H1 (cell line): ENCODE measurements at regions not wholly inside any gene's neighbourhood (a gene's known extent, or its start where the extent isn't known, plus 50 kb on each side); places are given as distances from the start of the nearest gene placed in this dataset.
A peak's percentile ranks its signal among the peaks of the same experiment; 100 is the strongest.

ENCODE experiments used
- CTCF ChIA-PET: fragments of 300-600 bp; sonication (Branson Sonifier 250); formaldehyde crosslinking; loops from one replicate; lab custom pipeline; 2021; ENCODE audit not compliant: partially characterized antibody; lab: Charles Lee
- POLR2A ChIA-PET: fragments of 300-600 bp; sonication (Branson Sonifier 250); formaldehyde crosslinking; loops from one replicate; lab custom pipeline; 2021; ENCODE audit warnings: inconsistent platforms; ENCODE audit not compliant: partially characterized antibody; lab: Charles Lee
- DNase-seq, 2 experiments: peaks; one replicate each; pipeline versions ENCODE4 v3.0.0 to v3.0.0-alpha.2; 2010 to 2022; ENCODE audit warnings: low spot score in 2 of 2, low read depth in 1 of 2, mixed read lengths in 1 of 2
- FAIRE-seq: peaks from 2 replicates; lab custom pipeline; 2011; peaks lifted over from hg19 to GRCh38; lab: Jason Lieb, UNC
- H2AFZ ChIP-seq: 2 replicates; pipeline ENCODE4 v1.8.1; 2012; ENCODE audit warnings: low read length, inconsistent platforms
- H2AK5ac ChIP-seq: 2 replicates; pipeline ENCODE4 v1.6.1; 2013; ENCODE audit warnings: low read depth, low read length
- H2BK120ac ChIP-seq: replicated peaks from 2 replicates; pipeline ENCODE3; 2013; ENCODE audit warnings: low read depth, low read length, inconsistent platforms
- H2BK12ac ChIP-seq: 2 replicates; pipeline ENCODE4 v1.6.1; 2013; ENCODE audit warnings: low read depth, low read length
- H2BK15ac ChIP-seq: 2 replicates; pipeline ENCODE4 v1.6.1; 2013; ENCODE audit warnings: low read length
- H2BK20ac ChIP-seq: 2 replicates; pipeline ENCODE4 v1.6.1; 2013; ENCODE audit warnings: low read length
- H2BK5ac ChIP-seq: 2 replicates; pipeline ENCODE4 v1.6.1; 2013; ENCODE audit warnings: low read depth, low read length
- H3K14ac ChIP-seq: 2 replicates; pipeline ENCODE4 v1.6.1; 2013; ENCODE audit warnings: inconsistent platforms; ENCODE audit not compliant: insufficient read length
- H3K18ac ChIP-seq: 2 replicates; pipeline ENCODE4 v1.6.1; 2013; ENCODE audit warnings: low read length; ENCODE audit errors: extremely low read depth
- H3K23ac ChIP-seq: 2 replicates; pipeline ENCODE4 v1.6.1; 2013; ENCODE audit warnings: inconsistent platforms; ENCODE audit not compliant: insufficient read length
- H3K23me2 ChIP-seq: 2 replicates; pipeline ENCODE4 v1.6.1; 2013; ENCODE audit warnings: low read depth, low read length
- H3K27ac ChIP-seq: 2 replicates; pipeline ENCODE4 v1.6.1; 2011; ENCODE audit warnings: low read depth, low read length, inconsistent platforms
- H3K27me3 ChIP-seq, 4 experiments: replicated peaks in 1 of 4; 1 replicate in 1 of 4; 2 replicates in 3 of 4; pipeline versions ENCODE4 v1.6.1 to v1.8.1; 2011 to 2013; ENCODE audit warnings: low read length in 3 of 4, mild to moderate bottlenecking in 3 of 4, inconsistent platforms in 2 of 4, mixed read lengths in 2 of 4, moderate library complexity in 1 of 4; ENCODE audit not compliant: control insufficient read depth in 3 of 4, insufficient read depth in 3 of 4; ENCODE audit errors: extremely low read depth in 1 of 4
- H3K36me3 ChIP-seq, 4 experiments: 2 replicates each; pipeline versions ENCODE4 v1.6.1 to v1.8.1; 2011 to 2013; ENCODE audit warnings: mild to moderate bottlenecking in 4 of 4, low read length in 3 of 4, moderate library complexity in 2 of 4, control low read depth in 1 of 4, inconsistent platforms in 1 of 4; ENCODE audit not compliant: insufficient read depth in 4 of 4, control insufficient read depth in 2 of 4
- H3K4ac ChIP-seq: replicated peaks from 2 replicates; pipeline ENCODE3; 2013; ENCODE audit warnings: low read length, low read depth, mixed read lengths, inconsistent platforms; ENCODE audit not compliant: insufficient read length
- H3K4me1 ChIP-seq, 4 experiments: replicated peaks in 1 of 4; 1 replicate in 1 of 4; 2 replicates in 3 of 4; pipeline versions ENCODE4 v1.6.1 to v1.8.1; 2011 to 2013; ENCODE audit warnings: low read length in 3 of 4, inconsistent platforms in 2 of 4, mixed read lengths in 1 of 4; ENCODE audit not compliant: insufficient read depth in 4 of 4, control insufficient read depth in 3 of 4
- H3K4me2 ChIP-seq, 2 experiments: 2 replicates each; pipeline versions ENCODE4 v1.6.1 to v1.8.1; 2011 to 2013; ENCODE audit warnings: low read depth in 2 of 2, low read length in 2 of 2, control low read depth in 1 of 2, inconsistent platforms in 1 of 2, mild to moderate bottlenecking in 1 of 2; ENCODE audit not compliant: insufficient read depth in 1 of 2
- H3K4me3 ChIP-seq, 4 experiments: fragments of 200-600, 300-600 bp in 1 of 4; sonication (generic), shearing (Covaris generic), sonication (Bioruptor Twin) in 1 of 4; 2 replicates each; pipeline versions ENCODE4 v1.5.1 to v1.8.1; 2011 to 2016; ENCODE audit warnings: low read length in 4 of 4, low read depth in 3 of 4, control low read depth in 2 of 4, inconsistent platforms in 2 of 4, mild to moderate bottlenecking in 2 of 4, mixed read lengths in 1 of 4, moderate library complexity in 1 of 4; ENCODE audit not compliant: insufficient read depth in 2 of 4; ENCODE audit errors: extremely low read depth in 1 of 4
- H3K56ac ChIP-seq: replicated peaks from 2 replicates; pipeline ENCODE3; 2013; ENCODE audit warnings: low read depth, mild to moderate bottlenecking, mixed read lengths, low read length, inconsistent platforms; ENCODE audit not compliant: insufficient read length
- H3K79me1 ChIP-seq: 2 replicates; pipeline ENCODE4 v1.6.1; 2013; ENCODE audit warnings: low read depth, low read length, control low read depth
- H3K79me2 ChIP-seq, 2 experiments: 2 replicates each; pipeline versions ENCODE4 v1.6.1 to v1.8.1; 2012 to 2013; ENCODE audit warnings: low read length in 2 of 2, mild to moderate bottlenecking in 2 of 2, inconsistent platforms in 1 of 2; ENCODE audit not compliant: insufficient read depth in 2 of 2, control insufficient read depth in 1 of 2
- H3K9ac ChIP-seq, 4 experiments: replicated peaks in 1 of 4; 1 replicate in 1 of 4; 2 replicates in 3 of 4; pipeline versions ENCODE4 v1.6.1 to v1.8.1; 2011 to 2013; ENCODE audit warnings: low read depth in 3 of 4, low read length in 3 of 4, control low read depth in 2 of 4, mild to moderate bottlenecking in 2 of 4, moderate library complexity in 2 of 4, inconsistent platforms in 1 of 4; ENCODE audit errors: extremely low read depth in 1 of 4
- H3K9me3 ChIP-seq, 2 experiments: 2 replicates each; pipeline versions ENCODE4 v1.6.1 to v1.8.1; 2012 to 2013; ENCODE audit warnings: mild to moderate bottlenecking in 2 of 2, moderate library complexity in 2 of 2, control low read depth in 1 of 2, inconsistent platforms in 1 of 2, low read depth in 1 of 2, low read length in 1 of 2, mixed read lengths in 1 of 2; ENCODE audit not compliant: insufficient read depth in 2 of 2
- H4K20me1 ChIP-seq, 2 experiments: replicated peaks in 1 of 2; 2 replicates each; pipeline versions ENCODE3 to v1.8.1; 2011 to 2013; ENCODE audit warnings: inconsistent platforms in 2 of 2, low read length in 2 of 2, mild to moderate bottlenecking in 1 of 2; ENCODE audit not compliant: insufficient read depth in 2 of 2, control insufficient read depth in 1 of 2
- H4K5ac ChIP-seq: 2 replicates; pipeline ENCODE4 v1.6.1; 2013; ENCODE audit warnings: low read length, low read depth, mixed read lengths, inconsistent platforms; ENCODE audit not compliant: insufficient read length
- H4K8ac ChIP-seq: 2 replicates; pipeline ENCODE4 v1.8.0; 2013; ENCODE audit warnings: mild to moderate bottlenecking, moderate library complexity, low read length, inconsistent platforms; ENCODE audit not compliant: insufficient read depth; ENCODE audit errors: extremely low read depth
- H4K91ac ChIP-seq: replicated peaks from 2 replicates; pipeline ENCODE3; 2013; ENCODE audit warnings: low read length, mixed read lengths, inconsistent platforms; ENCODE audit not compliant: insufficient read length
- ATF2 ChIP-seq: IDR thresholded peaks from 2 replicates; pipeline ENCODE4 v1.6.1; 2012; ENCODE audit warnings: low read length, inconsistent platforms
- BCL11A ChIP-seq, 2 experiments: IDR thresholded peaks; one replicate each; pipeline ENCODE4 v1.6.1; 2011; ENCODE audit warnings: low read depth in 2 of 2, low read length in 2 of 2, mild to moderate bottlenecking in 2 of 2
- CBX5 ChIP-seq: fragments of 300-800, 300-1000 bp; sonication (generic); IDR thresholded peaks from 2 replicates; pipeline ENCODE4 v1.7.1; 2016; ENCODE audit warnings: antibody characterized with exemption, low read length, low read depth
- CBX8 ChIP-seq: fragments of 300-800, 300-1000 bp; sonication (generic); IDR thresholded peaks from 2 replicates; pipeline ENCODE4 v1.7.1; 2016; ENCODE audit warnings: low read depth, low read length, borderline replicate concordance
- CTBP2 ChIP-seq: IDR thresholded peaks from 2 replicates; pipeline ENCODE4 v1.7.0; 2011; ENCODE audit warnings: borderline replicate concordance, mild to moderate bottlenecking, moderate library complexity, mixed read lengths, low read length; ENCODE audit not compliant: insufficient read depth, insufficient read length
- MAFK ChIP-seq: IDR thresholded peaks from 2 replicates; pipeline ENCODE4 v1.6.1; 2012; ENCODE audit warnings: low read depth, mild to moderate bottlenecking, improper control_type of control experiment, low read length
- RNF2 ChIP-seq: fragments of 200-900, 300-1000 bp; sonication (generic); IDR thresholded peaks from 2 replicates; pipeline ENCODE4 v1.7.1; 2016; ENCODE audit warnings: borderline replicate concordance, low read depth, mild to moderate bottlenecking, antibody characterized with exemption, low read length; ENCODE audit not compliant: poor library complexity, severe bottlenecking; ENCODE audit errors: missing control alignments
- ZNF274 ChIP-seq: IDR thresholded peaks from 2 replicates; pipeline ENCODE4 v1.7.0; 2012; ENCODE audit warnings: low read length, borderline replicate concordance; ENCODE audit errors: extremely low read depth
- WGBS, 2 experiments: shearing (Covaris generic) in 1 of 2; methylation state at CpG; one replicate each; pipeline versions ENCODE4 v1.1.6 to v1.1.7; 2013 to 2015; ENCODE audit warnings: low lambda C conversion rate in 2 of 2, mixed read lengths in 2 of 2, inconsistent platforms in 1 of 2, low coverage in 1 of 2, missing lambda C conversion rate in 1 of 2; ENCODE audit not compliant: insufficient replicate concordance in 2 of 2, insufficient coverage in 1 of 2, insufficient read length in 1 of 2; ENCODE audit errors: extremely low coverage in 1 of 2, missing lambda C conversion rate in 1 of 2; 5-methylcytosine and 5-hydroxymethylcytosine counted together

- Histone ChIP-seq H2AK5ac (no peak overlapping the region), H4K91ac (no peak overlapping the region), H3K56ac (no peak overlapping the region), H3K23ac (no peak overlapping the region), H3K18ac (no peak overlapping the region), H2BK120ac (no peak overlapping the region), H4K20me1 (no peaks in the 10 kb centered on the region), H3K79me1 (no peaks in the 10 kb centered on the region), H3K79me2 (no peaks in the 10 kb centered on the region), H3K9me3 (no peaks in the 10 kb centered on the region), H3K9ac (no peak overlapping the region), H3K23me2 (no peaks in the 10 kb centered on the region), H4K5ac (no peak overlapping the region), H3K4ac (no peak overlapping the region), H3K4me3 (no peak overlapping the region), H3K27me3 (no peaks in the 10 kb centered on the region), H3K14ac (no peak overlapping the region), H2BK20ac (no peak overlapping the region), H3K4me1 (no peaks in the 10 kb centered on the region), H3K27ac (no peak overlapping the region), H2AFZ (no peak overlapping the region), H2BK5ac (no peak overlapping the region), H3K36me3 (no peaks in the 10 kb centered on the region), H3K4me2 (no peak overlapping the region), H4K8ac (no peak overlapping the region), H2BK15ac (no peak overlapping the region), H2BK12ac (no peak overlapping the region)
- CTCF ChIA-PET: no interaction called here
- FAIRE-seq (peak; percentile 48), DNase-seq (no peak)
- POLR2A ChIA-PET: no interaction called here
- WGBS, 2 experiments: 93% methylated on average over 5 of the region's 5 CpGs; no CpG with 5 or more reads in 1 of the 2 experiments
- TF ChIP-seq RNF2 (no peak), MAFK (no peak), ZNF274 (no peak), CTBP2 (no peak), BCL11A (IDR thresholded peaks at IDR 0.05; ENCODE audit: low read depth in 2 of 2, low read length in 2 of 2) (no peak), CBX5 (no peak), CBX8 (no peak), ATF2 (no peak)
Measured at GRCh38 chr10:61059636-61060035, 115.7 kb upstream of the RHOBTB1 start.
